M059J (cell line): ENCODE measurements at regions not wholly inside any gene's neighbourhood (a gene's known extent, or its start where the extent isn't known, plus 50 kb on each side); places are given as distances from the start of the nearest gene placed in this dataset.

ENCODE experiments used
- DNase-seq: peaks from one replicate; pipeline ENCODE4 v3.0.0-alpha.2; 2012; ENCODE audit warnings: low read depth

- DNase-seq: no peak
Observed at GRCh38 chr6:141167945-141168344, 964.8 kb upstream of the GJE1 start.

- no peak for DNase-seq
Observed at GRCh38 chr6:141165002-141165665, 967.6 kb upstream of the GJE1 start.

- no peak for DNase-seq
Observed at GRCh38 chr6:141164042-141164743, 968.5 kb upstream of the GJE1 start.

- no peak for DNase-seq
Observed at GRCh38 chr6:141163107-141163506, 969.6 kb upstream of the GJE1 start.

- DNase-seq: peak; percentile 11
Observed at GRCh38 chr6:141158740-141159139, 974.0 kb upstream of the GJE1 start.

GRCh38 chr6:141153563-141153962, 979.2 kb upstream of the GJE1 start:
- no peak for DNase-seq

- no peak for DNase-seq
Observed at GRCh38 chr6:141152951-141153350, 979.8 kb upstream of the GJE1 start.

GRCh38 chr6:141151710-141152417, 980.9 kb upstream of the GJE1 start:
- DNase-seq: no peak

GRCh38 chr6:141141870-141142269, 990.9 kb upstream of the GJE1 start:
- DNase-seq: no peak

GRCh38 chr6:141140905-141141304, 991.8 kb upstream of the GJE1 start:
- no peak for DNase-seq

- DNase-seq: no peak
Observed at GRCh38 chr6:141139461-141139860, 993.3 kb upstream of the GJE1 start.

- no peak for DNase-seq
Observed at GRCh38 chr6:141134723-141135122, 998.0 kb upstream of the GJE1 start.

GRCh38 chr6:141133836-141134235, 998.9 kb upstream of the GJE1 start:
- DNase-seq: no peak

GRCh38 chr6:141133346-141133745, 999.4 kb upstream of the GJE1 start:
- DNase-seq: no peak

- DNase-seq: no peak
Observed at GRCh38 chr6:141131616-141132015, 1001.1 kb upstream of the GJE1 start.

GRCh38 chr6:141123497-141123896, 1009.2 kb upstream of the GJE1 start:
- no peak for DNase-seq

- DNase-seq: no peak
Observed at GRCh38 chr6:141123049-141123448, 1009.7 kb upstream of the GJE1 start.

- no peak for DNase-seq
Observed at GRCh38 chr6:141118991-141119390, 1013.7 kb upstream of the GJE1 start.

- peak; percentile 20 for DNase-seq
Observed at GRCh38 chr6:141117874-141118273, 1014.9 kb upstream of the GJE1 start.

GRCh38 chr6:141110481-141110880, 1022.2 kb upstream of the GJE1 start:
- peak; percentile 70 for DNase-seq

GRCh38 chr6:141107591-141108160, 1025.0 kb upstream of the GJE1 start:
- peak; percentile 96 for DNase-seq

- peak; percentile 93 for DNase-seq
Observed at GRCh38 chr6:141105481-141105880, 1027.2 kb upstream of the GJE1 start.

- DNase-seq: peak; percentile 87
Observed at GRCh38 chr6:141103246-141103645, 1029.5 kb upstream of the GJE1 start.
